IMR-90 (cell line): ENCODE measurements at regions not wholly inside any gene's neighbourhood (a gene's known extent, or its start where the extent isn't known, plus 50 kb on each side); places are given as distances from the start of the nearest gene placed in this dataset.

Experiments
- ATAC-seq: fragments of 200-7000 bp; cut with Tn5 transposase; 2 replicates; pipeline ENCODE4 v1.9.1; 2020; ENCODE audit warnings: low read depth, mild to moderate bottlenecking, moderate library complexity
- BruUV-seq: library from RNA; stranded (reverse); fragments of 400-500 nt; replicated peaks from 2 replicates; lab custom pipeline; 2021; lab: Mats Ljungman, UMichigan
- CTCF ChIA-PET: fragments of 300-600 bp; formaldehyde crosslinking; extraction: SDS; loops from one replicate; lab custom pipeline; 2021; ENCODE audit warnings: antibody characterized with exemption; lab: Yijun Ruan, JAX
- POLR2A ChIA-PET: fragments of 300-600 bp; sonication (Branson Sonifier 250); formaldehyde crosslinking; loops from one replicate; lab custom pipeline; 2022; ENCODE audit warnings: antibody characterized with exemption; ENCODE audit not compliant: unreplicated experiment; lab: Charles Lee
- DNase-seq: peaks from one replicate; pipeline ENCODE4 v3.0.0; 2013
- H2AFZ ChIP-seq: replicated peaks from 2 replicates; pipeline ENCODE3; 2013; ENCODE audit warnings: low read length, mild to moderate bottlenecking; ENCODE audit not compliant: poor library complexity
- H2AK5ac ChIP-seq: 2 replicates; pipeline ENCODE4 v1.6.1; 2013; ENCODE audit warnings: low read depth, low read length, inconsistent platforms
- H2AK9ac ChIP-seq: replicated peaks from 2 replicates; pipeline ENCODE3; 2013; ENCODE audit warnings: mild to moderate bottlenecking, low read depth, low read length, moderate library complexity; ENCODE audit not compliant: poor library complexity
- H2BK120ac ChIP-seq: 2 replicates; pipeline ENCODE4 v1.6.1; 2013; ENCODE audit warnings: low read depth, low read length, inconsistent platforms
- H2BK15ac ChIP-seq: 3 replicates; pipeline ENCODE4 v1.6.1; 2013; ENCODE audit warnings: low read depth, low read length, inconsistent platforms
- H2BK20ac ChIP-seq: 2 replicates; pipeline ENCODE4 v1.6.1; 2013; ENCODE audit warnings: low read depth, mild to moderate bottlenecking, inconsistent platforms, low read length, moderate library complexity
- H2BK5ac ChIP-seq: 2 replicates; pipeline ENCODE4 v1.6.1; 2013; ENCODE audit warnings: mild to moderate bottlenecking, low read depth, low read length, inconsistent platforms; ENCODE audit not compliant: poor library complexity, severe bottlenecking
- H3K14ac ChIP-seq: replicated peaks from 2 replicates; pipeline ENCODE4 v1.6.1; 2013; ENCODE audit warnings: low read depth, low read length, inconsistent platforms
- H3K18ac ChIP-seq: 2 replicates; pipeline ENCODE4 v1.6.1; 2013; ENCODE audit warnings: low read depth, low read length, control low read depth
- H3K23ac ChIP-seq: 2 replicates; pipeline ENCODE4 v1.6.1; 2013; ENCODE audit warnings: low read depth, low read length, inconsistent platforms
- H3K27ac ChIP-seq: 2 replicates; pipeline ENCODE4 v1.5.1; 2013; ENCODE audit warnings: mild to moderate bottlenecking, control low read depth, low read length; ENCODE audit not compliant: insufficient read depth
- H3K27me3 ChIP-seq: 2 replicates; pipeline ENCODE4 v1.6.1; 2013; ENCODE audit warnings: low read length; ENCODE audit not compliant: control insufficient read depth, insufficient read depth
- H3K36me3 ChIP-seq: 2 replicates; pipeline ENCODE4 v1.6.1; 2013; ENCODE audit warnings: low read length, mixed read lengths; ENCODE audit not compliant: control insufficient read depth, insufficient read depth
- H3K4ac ChIP-seq: 2 replicates; pipeline ENCODE4 v1.6.1; 2013; ENCODE audit warnings: low read depth, low read length, inconsistent platforms
- H3K4me1 ChIP-seq: 2 replicates; pipeline ENCODE4 v1.6.1; 2013; ENCODE audit warnings: low read length, mixed read lengths; ENCODE audit not compliant: control insufficient read depth, insufficient read depth
- H3K4me2 ChIP-seq: 2 replicates; pipeline ENCODE4 v1.6.1; 2013; ENCODE audit warnings: low read depth, mild to moderate bottlenecking, control low read depth, low read length, moderate library complexity
- H3K4me3 ChIP-seq: 2 replicates; pipeline ENCODE4 v1.5.1; 2013; ENCODE audit warnings: low read depth, mild to moderate bottlenecking, control low read depth, low read length, moderate library complexity; ENCODE audit not compliant: insufficient read depth
- H3K56ac ChIP-seq: 2 replicates; pipeline ENCODE4 v1.6.1; 2013; ENCODE audit warnings: low read length, inconsistent platforms; ENCODE audit not compliant: insufficient read depth; ENCODE audit errors: extremely low read depth
- H3K79me1 ChIP-seq, 2 experiments: 2 replicates each; pipeline ENCODE4 v1.6.1; 2013; ENCODE audit warnings: low read length in 2 of 2, inconsistent platforms in 1 of 2, low read depth in 1 of 2
- H3K9ac ChIP-seq: 2 replicates; pipeline ENCODE4 v1.6.1; 2013; ENCODE audit warnings: low read depth, low read length, control low read depth
- H3K9me1 ChIP-seq: 2 replicates; pipeline ENCODE4 v1.6.1; 2013; ENCODE audit warnings: low read length, inconsistent platforms; ENCODE audit not compliant: insufficient read depth
- H3K9me3 ChIP-seq: 2 replicates; pipeline ENCODE4 v1.6.1; 2013; ENCODE audit warnings: low read length; ENCODE audit not compliant: control insufficient read depth, insufficient read depth
- H4K20me1 ChIP-seq: 2 replicates; pipeline ENCODE4 v1.6.1; 2013; ENCODE audit warnings: low read length, inconsistent platforms; ENCODE audit not compliant: insufficient read depth
- H4K5ac ChIP-seq: 2 replicates; pipeline ENCODE4 v1.6.1; 2013; ENCODE audit warnings: mild to moderate bottlenecking, low read depth, low read length, control low read depth
- H4K8ac ChIP-seq, 2 experiments: 2 replicates each; pipeline ENCODE4 v1.6.1; 2013; ENCODE audit warnings: low read depth in 2 of 2, low read length in 2 of 2, control low read depth in 1 of 2, inconsistent platforms in 1 of 2
- H4K91ac ChIP-seq: 2 replicates; pipeline ENCODE4 v1.6.1; 2013; ENCODE audit warnings: low read depth, low read length, inconsistent platforms; ENCODE audit not compliant: insufficient read depth
- BHLHE40 ChIP-seq: fragments of 150-350 bp; IDR thresholded peaks from 2 replicates; pipeline ENCODE4 v1.6.1; 2016; ENCODE audit warnings: mild to moderate bottlenecking, low read depth, low read length
- CEBPB ChIP-seq: IDR thresholded peaks from 2 replicates; pipeline ENCODE4 v1.6.1; 2012; ENCODE audit warnings: low read depth, low read length, improper control_type of control experiment
- CHD1 ChIP-seq: IDR thresholded peaks from 2 replicates; pipeline ENCODE4 v1.6.1; 2012; ENCODE audit warnings: low read depth, low read length, improper control_type of control experiment
- FOS ChIP-seq: fragments of 150-350 bp; IDR thresholded peaks from 2 replicates; pipeline ENCODE4 v1.6.1; 2016; ENCODE audit warnings: low read depth, low read length
- MAFK ChIP-seq: IDR thresholded peaks from 2 replicates; pipeline ENCODE4 v1.6.1; 2012; ENCODE audit warnings: low read depth, low read length, improper control_type of control experiment
- MAZ ChIP-seq: IDR thresholded peaks from 2 replicates; pipeline ENCODE4 v1.6.1; 2012; ENCODE audit warnings: low read depth, mild to moderate bottlenecking, low read length, improper control_type of control experiment, moderate library complexity, borderline replicate concordance
- MXI1 ChIP-seq: IDR thresholded peaks from 2 replicates; pipeline ENCODE4 v1.6.1; 2012; ENCODE audit warnings: low read depth, mild to moderate bottlenecking, low read length, moderate library complexity, borderline replicate concordance
- NFE2L2 ChIP-seq: fragments of 150-350 bp; IDR thresholded peaks from 2 replicates; pipeline ENCODE4 v1.6.1; 2016; ENCODE audit warnings: low read depth, mild to moderate bottlenecking, low read length
- POLR2A ChIP-seq: IDR thresholded peaks from 2 replicates; pipeline ENCODE4 v1.6.1; 2012; ENCODE audit warnings: mild to moderate bottlenecking, low read depth, low read length
- RAD21 ChIP-seq: IDR thresholded peaks from 2 replicates; pipeline ENCODE4 v1.6.1; 2012; ENCODE audit warnings: low read length, improper control_type of control experiment
- RCOR1 ChIP-seq: IDR thresholded peaks from 2 replicates; pipeline ENCODE4 v1.6.1; 2012; ENCODE audit warnings: mild to moderate bottlenecking, low read length, improper control_type of control experiment; ENCODE audit not compliant: insufficient replicate concordance
- RFX5 ChIP-seq: IDR thresholded peaks from 2 replicates; pipeline ENCODE4 v1.8.0; 2012; ENCODE audit warnings: low read depth, mild to moderate bottlenecking, low read length, moderate library complexity
- SMC3 ChIP-seq: fragments of 150-350 bp; IDR thresholded peaks from 2 replicates; pipeline ENCODE4 v1.6.1; 2016; ENCODE audit warnings: low read depth, mild to moderate bottlenecking, antibody characterized with exemption, low read length, moderate library complexity
- WGBS, 2 experiments: methylation state at CpG; one replicate each; pipeline versions ENCODE4 v1.1.5 to v1.1.7; 2013; ENCODE audit warnings: missing lambda C conversion rate in 2 of 2; ENCODE audit not compliant: insufficient read length in 1 of 2; ENCODE audit errors: extremely low coverage in 2 of 2; 5-methylcytosine and 5-hydroxymethylcytosine counted together
- dilution Hi-C: fragments of 300-500 bp; cut with HindIII; formaldehyde crosslinking; loops from one replicate; pipeline ENCODE4 v1.14.3; 2018; ENCODE audit warnings: low sequenced_read_pairs; ENCODE audit not compliant: unreplicated experiment
- in situ Hi-C: fragments of 300-500 bp; cut with MboI; formaldehyde crosslinking; loops from 3 replicates; pipeline ENCODE4 v1.14.3; 2019; ENCODE audit warnings: low sequenced_read_pairs, inconsistent platforms, mixed read lengths
- intact Hi-C: fragments of 100-400 bp; cut with micrococcal nuclease; formaldehyde crosslinking; loops from 2 replicates; pipeline ENCODE4 v1.10.0; 2022
- TF ChIP-seq, protein P1 (sequence below): conservative IDR thresholded peaks from 2 replicates; pipeline ENCODE4 v1.5.1; 2012; ENCODE audit warnings: mild to moderate bottlenecking, low read depth, low read length, improper control_type of control experiment
- TF ChIP-seq, protein P2 (sequence below): fragments of 150-350 bp; IDR thresholded peaks from 2 replicates; pipeline ENCODE4 v1.6.1; 2017; ENCODE audit warnings: mild to moderate bottlenecking, antibody characterized with exemption, low read length, low read depth
- TF ChIP-seq, protein P3 (sequence below): fragments of 150-350 bp; IDR thresholded peaks from 2 replicates; pipeline ENCODE4 v1.6.1; 2016; ENCODE audit warnings: low read depth, mild to moderate bottlenecking, low read length, moderate library complexity, borderline replicate concordance

DNA sequence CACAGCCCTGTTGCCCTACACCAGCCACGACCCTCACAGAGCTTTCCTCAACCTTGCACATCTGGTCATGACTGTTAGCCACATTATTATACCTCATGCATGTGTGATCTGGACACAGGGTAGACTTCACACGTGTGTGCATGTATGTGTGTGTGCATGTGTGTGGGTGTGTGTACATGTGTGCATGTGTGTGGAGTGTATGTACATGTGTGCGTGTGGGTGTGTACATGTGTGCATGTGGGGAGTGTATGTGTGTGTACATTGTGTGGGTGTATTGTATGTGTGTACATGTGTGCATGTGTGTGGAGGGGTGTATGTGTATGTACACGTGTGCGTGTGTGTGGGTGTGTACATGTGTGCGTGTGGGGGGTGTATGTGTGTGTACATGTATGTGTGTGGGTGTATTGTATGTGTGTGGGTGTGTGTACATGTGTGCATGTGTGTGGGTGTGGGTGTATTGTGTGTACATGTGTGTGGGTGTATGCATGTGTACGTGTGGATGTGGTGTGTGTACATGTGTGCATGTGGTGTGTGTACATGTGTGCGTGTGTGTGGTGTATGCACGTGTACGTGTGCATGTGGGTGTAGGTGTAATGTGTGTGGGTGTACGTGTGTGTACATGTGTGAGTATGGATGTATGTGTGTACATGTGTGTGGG lies 130.2 kb downstream of the C16orf95 start:
- H3K4me1 ChIP-seq: no peaks in the 10 kb centered on the region; the same call in 1 of the 2 replicates
- no peak overlapping the region for H2BK120ac ChIP-seq
- no peak overlapping the region for H2BK20ac ChIP-seq
- no peak overlapping the region for H3K14ac ChIP-seq
- peaks cover 18% of the 10 kb centered on the region for H3K9me3 ChIP-seq
- H4K5ac ChIP-seq: no peak overlapping the region
- no peak overlapping the region for H2AK9ac ChIP-seq
- no peak overlapping the region for H4K8ac ChIP-seq
- no peak overlapping the region for H3K4me3 ChIP-seq
- in situ Hi-C loops (no loop called here), intact Hi-C loops (no loop called here), dilution Hi-C loops (no loop called here)
- H2AK5ac ChIP-seq: peak overlapping the region; percentile 50; the same call in 1 of the 2 replicates
- CTCF ChIA-PET: no interaction called here
- no peak overlapping the region for H3K9ac ChIP-seq
- no peak overlapping the region for H2BK15ac ChIP-seq
- no peak overlapping the region for H3K56ac ChIP-seq
- no peaks in the 10 kb centered on the region for H3K36me3 ChIP-seq
- no peak overlapping the region for H2BK5ac ChIP-seq
- H3K79me1 ChIP-seq: no peaks in the 10 kb centered on the region
- DNase-seq (no peak), ATAC-seq (no peak)
- TF ChIP-seq MAZ (no peak), CHD1 (no peak), NFE2L2 (no peak), MAFK (no peak), RCOR1 (no peak), RAD21 (no peak), BHLHE40 (no peak), RFX5 (no peak), CEBPB (no peak), SMC3 (no peak), MXI1 (no peak), POLR2A (no peak), FOS (no peak)
- TF ChIP-seq, protein P1, sequence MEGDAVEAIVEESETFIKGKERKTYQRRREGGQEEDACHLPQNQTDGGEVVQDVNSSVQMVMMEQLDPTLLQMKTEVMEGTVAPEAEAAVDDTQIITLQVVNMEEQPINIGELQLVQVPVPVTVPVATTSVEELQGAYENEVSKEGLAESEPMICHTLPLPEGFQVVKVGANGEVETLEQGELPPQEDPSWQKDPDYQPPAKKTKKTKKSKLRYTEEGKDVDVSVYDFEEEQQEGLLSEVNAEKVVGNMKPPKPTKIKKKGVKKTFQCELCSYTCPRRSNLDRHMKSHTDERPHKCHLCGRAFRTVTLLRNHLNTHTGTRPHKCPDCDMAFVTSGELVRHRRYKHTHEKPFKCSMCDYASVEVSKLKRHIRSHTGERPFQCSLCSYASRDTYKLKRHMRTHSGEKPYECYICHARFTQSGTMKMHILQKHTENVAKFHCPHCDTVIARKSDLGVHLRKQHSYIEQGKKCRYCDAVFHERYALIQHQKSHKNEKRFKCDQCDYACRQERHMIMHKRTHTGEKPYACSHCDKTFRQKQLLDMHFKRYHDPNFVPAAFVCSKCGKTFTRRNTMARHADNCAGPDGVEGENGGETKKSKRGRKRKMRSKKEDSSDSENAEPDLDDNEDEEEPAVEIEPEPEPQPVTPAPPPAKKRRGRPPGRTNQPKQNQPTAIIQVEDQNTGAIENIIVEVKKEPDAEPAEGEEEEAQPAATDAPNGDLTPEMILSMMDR: no peak
- TF ChIP-seq, protein P2, sequence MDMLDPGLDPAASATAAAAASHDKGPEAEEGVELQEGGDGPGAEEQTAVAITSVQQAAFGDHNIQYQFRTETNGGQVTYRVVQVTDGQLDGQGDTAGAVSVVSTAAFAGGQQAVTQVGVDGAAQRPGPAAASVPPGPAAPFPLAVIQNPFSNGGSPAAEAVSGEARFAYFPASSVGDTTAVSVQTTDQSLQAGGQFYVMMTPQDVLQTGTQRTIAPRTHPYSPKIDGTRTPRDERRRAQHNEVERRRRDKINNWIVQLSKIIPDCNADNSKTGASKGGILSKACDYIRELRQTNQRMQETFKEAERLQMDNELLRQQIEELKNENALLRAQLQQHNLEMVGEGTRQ: no peak
- TF ChIP-seq, protein P3, sequence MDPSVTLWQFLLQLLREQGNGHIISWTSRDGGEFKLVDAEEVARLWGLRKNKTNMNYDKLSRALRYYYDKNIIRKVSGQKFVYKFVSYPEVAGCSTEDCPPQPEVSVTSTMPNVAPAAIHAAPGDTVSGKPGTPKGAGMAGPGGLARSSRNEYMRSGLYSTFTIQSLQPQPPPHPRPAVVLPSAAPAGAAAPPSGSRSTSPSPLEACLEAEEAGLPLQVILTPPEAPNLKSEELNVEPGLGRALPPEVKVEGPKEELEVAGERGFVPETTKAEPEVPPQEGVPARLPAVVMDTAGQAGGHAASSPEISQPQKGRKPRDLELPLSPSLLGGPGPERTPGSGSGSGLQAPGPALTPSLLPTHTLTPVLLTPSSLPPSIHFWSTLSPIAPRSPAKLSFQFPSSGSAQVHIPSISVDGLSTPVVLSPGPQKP: no peak
- BruUV-seq: no TSS peak
- H3K9me1 ChIP-seq: peaks cover 3% of the 10 kb centered on the region; the same call in 1 of the 2 replicates
- no peak overlapping the region for H3K18ac ChIP-seq
- no peak overlapping the region for H3K27ac ChIP-seq
- POLR2A ChIA-PET: no interaction called here
- no peak overlapping the region for H4K91ac ChIP-seq
- no peak overlapping the region for H3K4ac ChIP-seq
- H3K23ac ChIP-seq: no peak overlapping the region
- no peaks in the 10 kb centered on the region for H4K20me1 ChIP-seq
- WGBS, 2 experiments: 72% methylated on average over 6 of the region's 11 CpGs; no CpG with 5 or more reads in 1 of the 2 experiments
- H3K4me2 ChIP-seq: no peak overlapping the region
- H3K27me3 ChIP-seq: no peaks in the 10 kb centered on the region; the same call in 1 of the 2 replicates
- H2AFZ ChIP-seq: peak overlapping the region; percentile 71
